ENCODE measurements at regions not wholly inside any gene's neighbourhood (a gene's known extent, or its start where the extent isn't known, plus 50 kb on each side); places are given as distances from the start of the nearest gene placed in this dataset.

DNA sequence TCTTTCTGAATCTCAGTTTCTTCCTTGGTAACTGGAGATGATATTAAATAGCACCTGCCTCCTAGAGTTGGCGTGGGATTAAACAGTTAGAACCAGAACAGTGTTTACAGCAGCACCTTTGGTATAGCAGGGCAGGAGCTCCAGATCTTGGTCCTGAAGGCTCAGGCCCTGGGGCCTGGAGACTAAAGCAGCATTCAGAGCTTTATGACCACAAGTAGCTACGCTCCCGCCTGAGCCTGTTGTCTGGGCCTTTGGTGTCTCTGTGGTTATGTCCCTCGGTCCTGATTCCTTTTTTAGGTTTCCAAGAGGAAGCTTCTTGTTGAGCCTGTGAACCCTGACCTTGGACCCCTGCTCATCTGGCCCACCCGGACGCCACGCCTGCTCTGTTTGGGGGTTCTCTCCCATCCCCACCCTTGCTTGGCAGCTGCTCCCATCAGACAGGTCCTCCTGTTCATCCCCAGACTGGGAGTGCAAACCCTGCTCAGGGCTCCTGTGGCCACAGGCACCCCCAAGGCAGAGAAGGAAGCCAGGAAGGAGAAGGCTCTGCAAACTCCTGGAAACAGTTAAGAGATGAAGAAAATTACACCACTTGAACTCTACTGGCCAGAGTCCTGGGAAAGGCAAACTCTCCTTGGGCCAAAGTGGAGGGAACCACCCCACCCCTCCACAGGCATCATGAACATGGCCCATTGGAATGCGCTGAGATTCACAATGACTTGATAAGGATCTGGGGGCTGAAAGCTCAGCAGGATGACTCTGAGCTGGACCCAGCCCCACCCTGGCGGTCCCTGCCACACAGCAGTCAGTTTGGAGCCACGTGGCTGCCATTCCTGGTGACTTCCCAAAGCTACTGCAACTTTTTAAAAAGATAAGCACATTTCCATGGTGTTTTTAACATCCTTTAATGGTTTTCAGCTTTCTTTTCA, 50.1 kb upstream of the TMEM72 start:
- no peak for TF ChIP-seq CTCF (conservative IDR thresholded peaks at IDR 0.05 in 1 of 2, IDR thresholded peaks at IDR 0.05 in 1 of 2; ENCODE audit: low read depth in 1 of 2, low read length in 2 of 2)
- TF ChIP-seq EZH2 (IDR thresholded peaks at IDR 0.05; ENCODE audit: low read length, missing control alignments): no peak
